K562 (cell line): ENCODE measurements at regions not wholly inside any gene's neighbourhood (a gene's known extent, or its start where the extent isn't known, plus 50 kb on each side); places are given as distances from the start of the nearest gene placed in this dataset.

Source experiments
- ATF1 ChIP-seq, 2 experiments: fragments of 450-650 bp in 1 of 2; IDR thresholded peaks; 2 replicates each; pipeline ENCODE4 v1.6.1; 2016; ENCODE audit warnings: missing compliant biosample characterization in 1 of 2, missing genetic modification characterization in 1 of 2
- ATF3 ChIP-seq, 2 experiments: fragments of 450-650 bp in 1 of 2; sonication (generic) in 1 of 2; formaldehyde crosslinking in 1 of 2; IDR thresholded peaks in 1 of 2; conservative IDR thresholded peaks in 1 of 2; 2 replicates each; pipeline versions ENCODE4 v1.6.1 to v1.8.1; 2016 to 2023; ENCODE audit warnings: mild to moderate bottlenecking in 2 of 2, moderate library complexity in 2 of 2, inconsistent platforms in 1 of 2, missing genetic modification reagents in 1 of 2
- E2F8 ChIP-seq: fragments of 450-650 bp; IDR thresholded peaks from 2 replicates; pipeline ENCODE4 v1.7.1; 2018; ENCODE audit warnings: mild to moderate bottlenecking, low read depth; ENCODE audit not compliant: partially characterized antibody
- FOXP4 ChIP-seq: sonication (generic); formaldehyde crosslinking; IDR thresholded peaks from 2 replicates; pipeline ENCODE4 v1.8.0; 2022; ENCODE audit warnings: mild to moderate bottlenecking, missing genetic modification reagents, borderline replicate concordance
- MAFF ChIP-seq: IDR thresholded peaks from 2 replicates; pipeline ENCODE4 v1.6.1; 2012; ENCODE audit warnings: low read length, improper control_type of control experiment
- MYC ChIP-seq, 2 experiments: fragments of 250-450 bp in 1 of 2; sonication (Bioruptor Pico) in 1 of 2; IDR thresholded peaks; 2 replicates each; pipeline versions ENCODE4 v1.5.1 to v1.6.1; 2012 to 2021; ENCODE audit warnings: low read depth in 2 of 2, borderline replicate concordance in 1 of 2, improper control_type of control experiment in 1 of 2, low read length in 1 of 2, mild to moderate bottlenecking in 1 of 2, moderate library complexity in 1 of 2
- NCOR1 ChIP-seq: fragments of 450-650 bp; IDR thresholded peaks from 2 replicates; pipeline ENCODE4 v1.6.1; 2016; ENCODE audit warnings: mild to moderate bottlenecking, moderate library complexity
- PHB ChIP-seq: fragments of 250-450 bp; sonication (Bioruptor Pico); IDR thresholded peaks from 2 replicates; pipeline ENCODE4 v1.5.0; 2021
- STAT5B ChIP-seq: fragments of 250-450 bp; sonication (Bioruptor Pico); IDR thresholded peaks from 2 replicates; pipeline ENCODE4 v1.8.0; 2021; ENCODE audit warnings: mild to moderate bottlenecking, inconsistent platforms
- TEAD4 ChIP-seq, 2 experiments: sonication (generic) in 1 of 2; formaldehyde crosslinking in 1 of 2; IDR thresholded peaks; 2 replicates each; pipeline versions ENCODE4 v1.6.1 to v1.8.0; 2012 to 2022; ENCODE audit warnings: borderline replicate concordance in 1 of 2, inconsistent platforms in 1 of 2, low read length in 1 of 2, mild to moderate bottlenecking in 1 of 2, missing genetic modification reagents in 1 of 2
- ZBTB9 ChIP-seq: fragments of 450-650 bp; formaldehyde crosslinking; IDR thresholded peaks from 2 replicates; pipeline ENCODE4 v1.4.0; 2020; ENCODE audit warnings: mild to moderate bottlenecking, moderate library complexity
- ZNF197 ChIP-seq: fragments of 200-800 bp; sonication (Bioruptor generic); IDR thresholded peaks from 2 replicates; pipeline ENCODE4 v1.6.1; 2016; ENCODE audit warnings: low read depth, missing genetic modification characterization, missing compliant biosample characterization
- ZNF766 ChIP-seq: fragments of 200-800 bp; sonication (Bioruptor generic); conservative IDR thresholded peaks from 2 replicates; pipeline ENCODE4 v1.6.1; 2016; ENCODE audit warnings: missing genetic modification characterization, missing compliant biosample characterization
- TF ChIP-seq, protein P1 (sequence below): sonication (generic); formaldehyde crosslinking; IDR thresholded peaks from 2 replicates; pipeline ENCODE4 v1.8.0; 2022; ENCODE audit warnings: missing genetic modification reagents, mild to moderate bottlenecking, moderate library complexity, borderline replicate concordance
- TF ChIP-seq, protein P2 (sequence below): sonication (generic); formaldehyde crosslinking; IDR thresholded peaks from 2 replicates; pipeline ENCODE4 v1.9.0; 2022; ENCODE audit warnings: mild to moderate bottlenecking, missing genetic modification reagents

DNA sequence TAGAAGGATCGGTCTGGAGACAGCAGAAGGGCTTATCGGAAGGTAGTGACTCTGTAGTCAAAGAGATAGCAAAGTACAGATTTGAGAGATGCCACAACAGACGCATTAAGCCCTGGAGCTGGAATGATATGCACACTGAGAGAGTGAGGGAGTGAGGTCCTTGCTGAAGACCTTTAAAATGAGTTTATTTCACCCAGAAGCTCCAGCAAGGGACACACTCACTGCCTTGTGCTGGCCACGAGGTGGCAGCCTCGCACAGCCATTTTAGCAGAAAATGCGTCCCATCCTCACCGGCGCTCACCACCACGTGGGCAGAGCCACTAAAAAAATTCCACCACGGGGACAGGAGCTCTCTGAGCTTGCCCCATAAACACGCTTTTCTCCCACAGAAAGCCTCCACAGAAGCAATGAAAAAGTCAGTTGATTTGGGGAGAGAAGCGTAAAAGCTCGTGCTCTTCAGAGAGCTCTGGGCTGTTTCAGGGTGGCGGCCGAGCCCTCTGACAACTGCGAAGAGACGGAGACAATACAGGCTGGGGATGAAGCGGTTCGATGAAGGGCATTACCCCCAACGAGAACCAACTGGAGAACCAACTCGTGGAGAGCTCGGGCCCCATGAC, 163.0 kb upstream of the KLF14 start (continued):
- TF ChIP-seq, protein P1, sequence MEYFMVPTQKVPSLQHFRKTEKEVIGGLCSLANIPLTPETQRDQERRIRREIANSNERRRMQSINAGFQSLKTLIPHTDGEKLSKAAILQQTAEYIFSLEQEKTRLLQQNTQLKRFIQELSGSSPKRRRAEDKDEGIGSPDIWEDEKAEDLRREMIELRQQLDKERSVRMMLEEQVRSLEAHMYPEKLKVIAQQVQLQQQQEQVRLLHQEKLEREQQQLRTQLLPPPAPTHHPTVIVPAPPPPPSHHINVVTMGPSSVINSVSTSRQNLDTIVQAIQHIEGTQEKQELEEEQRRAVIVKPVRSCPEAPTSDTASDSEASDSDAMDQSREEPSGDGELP (CRISPR knock-in tag): peak; percentile 58; the same call in 1 of the 2 replicates
- TF ChIP-seq PHB (CRISPR knock-in tag) (0 out of 2 replicates have a peak, but pooled peaks have one; percentile 26), TEAD4 (IDR thresholded peaks at IDR 0.05; ENCODE audit: low read length) (peak; percentile 50; the same call in 1 of the 2 replicates), TEAD4 (CRISPR knock-in tag; IDR thresholded peaks at IDR 0.05; ENCODE audit: borderline replicate concordance) (no peak; the same call in 1 of the 2 replicates), ZNF197 (no peak), ZBTB9 (CRISPR knock-in tag) (peak; percentile 35), ATF3 (IDR thresholded peaks at IDR 0.05) (no peak), ATF3 (CRISPR knock-in tag; conservative IDR thresholded peaks at IDR 0.05) (0 out of 2 replicates have a peak, but pooled peaks have one; percentile 24), MAFF (0 out of 2 replicates have a peak, but pooled peaks have one; percentile 6), ZNF766 (peak; percentile 74), FOXP4 (CRISPR knock-in tag) (peak; percentile 86), MYC (IDR thresholded peaks at IDR 0.05; ENCODE audit: low read depth, low read length) (peak; percentile 98), MYC (CRISPR knock-in tag; IDR thresholded peaks at IDR 0.05; ENCODE audit: borderline replicate concordance, low read depth) (no peak), NCOR1 (no peak), E2F8 (peak; percentile 51), ATF1 (CRISPR knock-in tag; IDR thresholded peaks at IDR 0.05) (no peak), ATF1 (tag; IDR thresholded peaks at IDR 0.05) (peak; percentile 42; the same call in 1 of the 2 replicates), STAT5B (no peak)
- TF ChIP-seq, protein P2, sequence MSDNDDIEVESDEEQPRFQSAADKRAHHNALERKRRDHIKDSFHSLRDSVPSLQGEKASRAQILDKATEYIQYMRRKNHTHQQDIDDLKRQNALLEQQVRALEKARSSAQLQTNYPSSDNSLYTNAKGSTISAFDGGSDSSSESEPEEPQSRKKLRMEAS (CRISPR knock-in tag): peak; percentile 97
